Renal pelvis (tissue), 1 donor: ENCODE measurements at regions not wholly inside any gene's neighbourhood (a gene's known extent, or its start where the extent isn't known, plus 50 kb on each side); places are given as distances from the start of the nearest gene placed in this dataset.
"Not testable (repeated sequence)": the region's sequence is repeated elsewhere in the genome, so short reads cannot be mapped to it uniquely, and the experiment has no call there.

Experiments used
- DNase-seq: peaks from one replicate; pipeline ENCODE4 v3.0.0-alpha.2; 2013

GRCh38 chr10:17538941-17539340 lies 78.2 kb downstream of the HACD1 start:
- no peak for DNase-seq

- no peak for DNase-seq
Measured at GRCh38 chr10:17537281-17537680, 79.9 kb downstream of the HACD1 start.

GRCh38 chr10:17536221-17536620 lies 81.0 kb downstream of the HACD1 start:
- no peak for DNase-seq

GRCh38 chr10:17533731-17534130 lies 79.3 kb upstream of the ST8SIA6 start:
- no peak for DNase-seq

- no peak for DNase-seq
Measured at GRCh38 chr10:17528306-17528862, 74.0 kb upstream of the ST8SIA6 start.

GRCh38 chr10:17527514-17528146 lies 73.2 kb upstream of the ST8SIA6 start:
- no peak for DNase-seq

- not testable (repeated sequence) for DNase-seq
Measured at GRCh38 chr10:17526571-17526970, 72.2 kb upstream of the ST8SIA6 start.

GRCh38 chr10:17523917-17524316 lies 69.5 kb upstream of the ST8SIA6 start:
- no peak for DNase-seq

- no peak for DNase-seq
Measured at GRCh38 chr10:17523246-17523753, 68.9 kb upstream of the ST8SIA6 start.

- DNase-seq = not testable (repeated sequence)
Measured at GRCh38 chr10:17522269-17522668, 67.9 kb upstream of the ST8SIA6 start.

GRCh38 chr10:17519457-17519856 lies 65.1 kb upstream of the ST8SIA6 start:
- no peak for DNase-seq

- no peak for DNase-seq
Measured at GRCh38 chr10:17518338-17518737, 63.9 kb upstream of the ST8SIA6 start.

- no peak for DNase-seq
Measured at GRCh38 chr10:17516376-17516775, 62.0 kb upstream of the ST8SIA6 start.

GRCh38 chr10:17512341-17513001 lies 58.1 kb upstream of the ST8SIA6 start:
- DNase-seq = peak; percentile 4

GRCh38 chr10:17510242-17510908 lies 56.0 kb upstream of the ST8SIA6 start:
- DNase-seq = no peak

GRCh38 chr10:17507538-17507937 lies 53.1 kb upstream of the ST8SIA6 start:
- no peak for DNase-seq

GRCh38 chr10:17506856-17507471 lies 52.6 kb upstream of the ST8SIA6 start:
- no peak for DNase-seq

GRCh38 chr10:17506390-17506789 lies 52.0 kb upstream of the ST8SIA6 start:
- no peak for DNase-seq

- no peak for DNase-seq
Measured at GRCh38 chr10:17504547-17505245, 50.3 kb upstream of the ST8SIA6 start.
